DMS 273 treated with DMSO at 0.1 percent for 48 hours (cell line): ENCODE measurements at regions not wholly inside any gene's neighbourhood (a gene's known extent, or its start where the extent isn't known, plus 50 kb on each side); places are given as distances from the start of the nearest gene placed in this dataset.

Source experiments
- DNase-seq: peaks from one replicate; lab custom pipeline; 2025; lab: John Stamatoyannopoulos, UW

DNA sequence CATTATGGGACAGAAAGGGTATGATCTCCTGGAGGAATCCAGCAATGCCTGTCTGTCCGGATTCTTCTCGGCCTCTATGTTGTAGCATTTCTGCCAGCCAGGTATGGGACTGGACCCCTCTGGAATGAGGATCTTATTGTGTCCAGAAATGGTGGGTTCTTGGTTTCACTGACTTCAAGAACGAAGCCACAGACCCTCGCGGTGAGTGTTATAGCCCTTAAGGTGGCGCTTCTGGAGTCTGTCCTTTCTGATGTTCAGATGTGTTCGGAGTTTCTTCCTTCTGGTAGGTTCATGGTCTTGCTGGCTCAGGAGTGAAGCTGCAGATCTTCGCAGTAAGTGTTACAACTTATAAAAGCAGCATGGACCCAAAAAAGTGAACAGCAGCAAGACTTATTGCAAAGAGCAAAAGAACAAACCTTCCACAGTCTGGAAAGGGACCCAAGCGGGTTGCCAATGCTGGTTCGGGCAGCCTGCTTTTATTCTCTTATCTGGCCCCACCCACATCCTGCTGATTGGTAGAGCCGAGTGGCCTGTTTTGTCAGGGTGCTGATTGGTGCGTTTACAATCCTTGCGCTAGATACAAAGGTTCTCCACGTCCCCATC is 62.3 kb upstream of the IER3 start:
- no peak for DNase-seq

DNA sequence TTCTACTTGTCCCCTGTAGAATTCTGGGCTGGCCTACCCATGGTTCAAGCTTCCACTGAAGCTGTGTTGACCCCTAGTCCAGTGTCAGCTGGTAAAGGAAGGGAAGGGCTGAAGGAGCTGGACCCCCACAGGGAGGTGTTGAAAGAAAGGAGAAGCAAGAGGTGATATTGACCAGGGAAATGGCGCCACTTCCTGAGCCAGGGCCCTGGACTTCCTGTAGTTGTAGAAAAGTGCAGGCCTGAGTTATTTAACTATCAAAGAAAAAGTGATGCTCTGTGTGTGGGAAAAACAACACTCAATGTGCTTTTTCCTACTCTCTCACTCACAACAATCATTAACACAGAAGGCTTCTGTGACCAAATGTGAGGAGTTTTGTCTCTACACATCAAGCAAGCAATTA is 60.0 kb upstream of the IER3 start:
- DNase-seq, result no peak

DNA sequence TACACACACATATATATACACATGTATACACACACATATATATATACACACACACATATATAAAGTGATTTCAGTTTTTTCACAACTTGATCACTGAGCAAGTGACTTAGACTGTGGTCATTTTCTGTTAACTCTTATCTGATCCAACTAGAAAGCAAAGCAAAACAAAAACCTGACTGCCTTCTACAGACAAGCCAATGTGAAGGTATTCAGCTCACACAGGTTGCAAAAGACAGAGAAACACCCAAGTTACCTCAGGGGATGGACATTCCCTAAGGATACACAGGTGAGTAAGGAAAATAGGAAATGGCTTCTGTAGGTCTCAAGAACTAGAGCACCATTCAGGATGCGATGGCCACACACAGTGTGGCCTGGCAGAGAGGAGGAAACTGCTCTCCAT is 58.4 kb upstream of the IER3 start:
- no peak for DNase-seq

DNA sequence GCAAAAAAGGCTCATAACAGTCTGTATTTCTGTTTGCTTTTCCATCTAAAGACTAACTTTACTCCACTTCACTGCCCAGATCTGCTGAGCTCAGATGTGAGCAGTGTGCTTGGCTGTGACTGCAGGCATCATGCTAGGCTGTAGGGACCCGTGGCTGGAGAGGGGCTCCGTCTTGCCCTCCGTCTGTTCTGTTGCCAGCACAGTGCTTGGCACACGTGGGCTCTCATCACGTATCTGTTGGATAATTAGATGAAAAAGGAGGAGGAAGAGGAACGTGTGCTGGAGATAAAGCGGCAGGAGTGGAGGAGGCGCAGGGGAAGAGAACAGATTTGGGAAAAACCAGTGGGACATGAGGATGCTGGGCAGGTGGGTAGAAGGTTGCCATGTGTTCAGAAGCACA is 57.6 kb upstream of the IER3 start:
- no peak for DNase-seq

DNA sequence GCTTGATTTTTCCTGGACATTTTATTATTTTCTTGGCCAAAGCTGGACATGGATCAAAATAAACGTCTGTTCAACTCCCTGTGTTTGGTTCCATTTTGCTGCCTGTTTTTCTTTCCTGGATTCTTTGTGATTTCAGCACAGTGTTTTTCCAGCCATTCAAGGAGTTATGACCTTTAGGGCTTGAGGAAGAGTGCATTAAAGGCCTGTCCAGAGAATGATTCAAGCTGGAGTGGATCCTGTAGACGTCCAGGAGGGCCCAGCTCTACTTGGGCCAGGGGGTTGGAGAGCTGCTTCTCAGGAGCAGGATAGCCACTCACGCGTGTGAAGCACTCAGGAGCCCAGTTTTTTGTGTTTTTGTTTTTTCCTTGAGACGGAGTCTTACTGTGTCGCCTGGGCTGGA is 56.5 kb upstream of the IER3 start:
- no peak for DNase-seq

DNA sequence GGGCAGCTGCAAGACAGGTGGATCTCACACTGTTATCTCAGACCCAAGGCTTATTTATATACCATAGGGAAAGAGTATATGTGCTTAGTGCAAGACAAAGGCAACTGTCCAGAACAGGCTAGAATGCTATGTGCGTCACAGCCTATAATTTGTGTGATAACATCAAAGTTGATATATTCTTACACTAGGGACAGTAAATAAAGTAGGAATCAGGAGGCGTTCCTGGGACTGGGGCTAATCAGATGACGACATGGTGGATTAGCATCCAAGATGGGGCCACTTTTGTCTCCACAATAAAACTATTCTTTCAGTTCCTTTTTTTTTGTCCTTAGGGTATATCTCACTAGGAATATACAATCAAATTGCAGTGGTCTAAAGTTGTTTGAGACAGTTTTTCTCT is 54.9 kb upstream of the IER3 start:
- no peak for DNase-seq

DNA sequence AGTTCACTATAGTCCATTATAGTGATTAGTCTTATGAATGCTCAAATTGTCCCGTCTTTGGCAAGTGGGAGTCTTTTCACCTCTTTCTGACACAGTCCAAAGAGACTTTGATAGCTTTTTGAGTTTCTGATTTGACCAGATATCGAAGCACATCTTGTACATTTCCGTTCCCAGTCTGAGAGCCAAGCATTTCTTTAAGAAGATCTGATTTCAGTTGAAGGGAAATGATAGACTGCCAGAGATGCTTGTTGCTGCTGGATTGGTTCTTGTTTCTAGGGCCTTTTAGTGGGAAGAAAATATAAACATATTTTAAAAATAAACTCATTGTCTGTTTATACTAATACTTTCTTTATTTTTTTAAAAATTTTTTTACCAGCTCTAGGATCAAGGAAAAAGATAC is 54.1 kb upstream of the IER3 start:
- DNase-seq, result no peak

DNA sequence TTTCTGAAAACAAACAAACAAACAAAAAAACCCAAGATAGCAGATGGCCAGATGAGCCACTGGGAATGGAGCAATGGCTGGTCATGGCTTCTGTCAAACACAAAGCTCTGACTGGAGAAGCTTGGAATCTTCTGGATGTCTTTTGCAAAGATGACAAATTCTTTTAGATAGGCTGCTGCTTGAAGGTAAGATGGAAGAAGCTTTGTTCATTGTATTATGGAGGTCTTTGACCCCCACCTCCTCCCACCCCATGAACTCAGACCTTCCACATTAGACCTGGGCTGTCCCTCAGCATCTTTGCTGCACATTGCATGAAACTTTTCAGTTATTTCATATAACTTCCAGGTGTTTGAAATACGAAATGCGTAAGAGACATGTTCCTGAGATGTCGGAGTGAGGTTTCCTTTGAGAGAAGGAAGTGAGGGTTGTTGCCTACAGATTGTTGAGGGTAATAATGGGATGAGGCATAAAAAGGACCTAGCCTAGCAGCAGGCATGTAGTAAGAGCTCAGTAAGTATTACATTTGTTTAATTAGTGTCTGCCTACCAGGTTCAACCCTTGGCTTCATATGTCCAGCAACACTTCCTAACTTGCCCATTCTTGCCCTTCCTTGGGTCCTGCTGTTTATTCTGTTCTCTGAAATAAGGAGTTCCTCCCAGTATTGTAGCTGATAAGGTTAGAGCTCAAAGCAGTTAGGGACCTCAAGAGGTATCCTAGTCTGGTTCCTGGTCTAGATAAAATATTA is 51.4 kb upstream of the IER3 start:
- DNase-seq, result no peak
